PC-3 (cell line): ENCODE measurements at regions not wholly inside any gene's neighbourhood (a gene's known extent, or its start where the extent isn't known, plus 50 kb on each side); places are given as distances from the start of the nearest gene placed in this dataset.

Source experiments
- CTCF ChIP-seq: fragments of 300-600 bp; sonication (generic); conservative IDR thresholded peaks from 2 replicates; pipeline ENCODE4 v1.5.1; 2017; ENCODE audit warnings: antibody characterized with exemption, low read depth, mild to moderate bottlenecking, low read length
- EZH2 ChIP-seq: fragments of 300-600 bp; sonication (generic); IDR thresholded peaks from one replicate; pipeline ENCODE4 v1.6.1; 2017; ENCODE audit warnings: antibody characterized with exemption, mild to moderate bottlenecking, low read length; ENCODE audit not compliant: unreplicated experiment

- TF ChIP-seq CTCF (no peak), EZH2 (no peak)
Observed at GRCh38 chr1:17923666-17924065, 168.5 kb downstream of the ACTL8 start.
